ENCODE measurements at regions not wholly inside any gene's neighbourhood (a gene's known extent, or its start where the extent isn't known, plus 50 kb on each side); places are given as distances from the start of the nearest gene placed in this dataset.

GRCh38 chr10:129385600-129385999, 81.4 kb upstream of the MGMT start:
- peaks cover 8% of the 10 kb centered on the region for H3K27me3 Mint-ChIP-seq
- no peaks in the 10 kb centered on the region for H3K9me3 Mint-ChIP-seq
- no peaks in the 10 kb centered on the region for H3K36me3 Mint-ChIP-seq (ENCODE audit: low read depth)
- H3K27ac Mint-ChIP-seq = no peak overlapping the region
- no peak overlapping the region for H3K4me3 Mint-ChIP-seq
- DNase-seq = no peak
- no peaks in the 10 kb centered on the region for H3K4me1 Mint-ChIP-seq (ENCODE audit: low read depth)

GRCh38 chr10:129386415-129387257, 80.4 kb upstream of the MGMT start:
- peaks cover 8% of the 10 kb centered on the region for H3K27me3 Mint-ChIP-seq
- H3K36me3 Mint-ChIP-seq (ENCODE audit: low read depth) = no peaks in the 10 kb centered on the region
- H3K4me1 Mint-ChIP-seq (ENCODE audit: low read depth) = no peaks in the 10 kb centered on the region
- H3K4me3 Mint-ChIP-seq = no peak overlapping the region
- H3K27ac Mint-ChIP-seq = no peak overlapping the region
- no peaks in the 10 kb centered on the region for H3K9me3 Mint-ChIP-seq
- no peak for DNase-seq

GRCh38 chr10:129387258-129387525, 79.8 kb upstream of the MGMT start:
- H3K27me3 Mint-ChIP-seq = peaks cover 8% of the 10 kb centered on the region
- H3K4me3 Mint-ChIP-seq = no peak overlapping the region
- no peak overlapping the region for H3K27ac Mint-ChIP-seq
- DNase-seq = no peak
- H3K9me3 Mint-ChIP-seq = no peaks in the 10 kb centered on the region
- H3K4me1 Mint-ChIP-seq (ENCODE audit: low read depth) = no peaks in the 10 kb centered on the region
- no peaks in the 10 kb centered on the region for H3K36me3 Mint-ChIP-seq (ENCODE audit: low read depth)

GRCh38 chr10:129388435-129388834, 78.6 kb upstream of the MGMT start:
- no peak overlapping the region for H3K4me3 Mint-ChIP-seq
- no peak overlapping the region for H3K27ac Mint-ChIP-seq
- no peaks in the 10 kb centered on the region for H3K4me1 Mint-ChIP-seq (ENCODE audit: low read depth)
- no peaks in the 10 kb centered on the region for H3K9me3 Mint-ChIP-seq
- no peaks in the 10 kb centered on the region for H3K36me3 Mint-ChIP-seq (ENCODE audit: low read depth)
- DNase-seq = no peak
- peaks cover 6% of the 10 kb centered on the region for H3K27me3 Mint-ChIP-seq

GRCh38 chr10:129389194-129389593, 77.8 kb upstream of the MGMT start:
- DNase-seq = no peak
- Mint-ChIP-seq H3K36me3 (ENCODE audit: low read depth) (no peaks in the 10 kb centered on the region), H3K4me3 (no peak overlapping the region), H3K9me3 (no peaks in the 10 kb centered on the region), H3K4me1 (ENCODE audit: low read depth) (no peaks in the 10 kb centered on the region), H3K27me3 (peaks cover 2% of the 10 kb centered on the region), H3K27ac (no peak overlapping the region)

GRCh38 chr10:129390147-129390546, 76.9 kb upstream of the MGMT start:
- DNase-seq = no peak
- H3K27me3 Mint-ChIP-seq = no peaks in the 10 kb centered on the region
- no peaks in the 10 kb centered on the region for H3K9me3 Mint-ChIP-seq
- no peak overlapping the region for H3K4me3 Mint-ChIP-seq
- H3K36me3 Mint-ChIP-seq (ENCODE audit: low read depth) = no peaks in the 10 kb centered on the region
- H3K27ac Mint-ChIP-seq = no peak overlapping the region
- no peaks in the 10 kb centered on the region for H3K4me1 Mint-ChIP-seq (ENCODE audit: low read depth)

GRCh38 chr10:129390726-129391125, 76.3 kb upstream of the MGMT start:
- Mint-ChIP-seq H3K27me3 (no peaks in the 10 kb centered on the region), H3K36me3 (ENCODE audit: low read depth) (no peaks in the 10 kb centered on the region), H3K4me3 (no peak overlapping the region), H3K4me1 (ENCODE audit: low read depth) (no peaks in the 10 kb centered on the region), H3K27ac (no peak overlapping the region), H3K9me3 (no peaks in the 10 kb centered on the region)
- DNase-seq = no peak

- no peak for DNase-seq
- no peaks in the 10 kb centered on the region for H3K9me3 Mint-ChIP-seq
- H3K27me3 Mint-ChIP-seq = no peaks in the 10 kb centered on the region
- no peak overlapping the region for H3K4me3 Mint-ChIP-seq
- no peak overlapping the region for H3K27ac Mint-ChIP-seq
- no peaks in the 10 kb centered on the region for H3K4me1 Mint-ChIP-seq (ENCODE audit: low read depth)
- H3K36me3 Mint-ChIP-seq (ENCODE audit: low read depth) = no peaks in the 10 kb centered on the region
Measured at GRCh38 chr10:129391464-129391863, 75.6 kb upstream of the MGMT start.

- Mint-ChIP-seq H3K27me3 (peaks cover 3% of the 10 kb centered on the region), H3K9me3 (no peaks in the 10 kb centered on the region), H3K4me1 (ENCODE audit: low read depth) (no peaks in the 10 kb centered on the region), H3K36me3 (ENCODE audit: low read depth) (no peaks in the 10 kb centered on the region), H3K27ac (no peak overlapping the region), H3K4me3 (no peak overlapping the region)
- DNase-seq = no peak
Measured at GRCh38 chr10:129392855-129393254, 74.2 kb upstream of the MGMT start.

GRCh38 chr10:129393812-129394211, 73.2 kb upstream of the MGMT start:
- no peak for DNase-seq
- H3K4me3 Mint-ChIP-seq = no peak overlapping the region
- no peaks in the 10 kb centered on the region for H3K4me1 Mint-ChIP-seq (ENCODE audit: low read depth)
- no peak overlapping the region for H3K27ac Mint-ChIP-seq
- no peaks in the 10 kb centered on the region for H3K9me3 Mint-ChIP-seq
- H3K27me3 Mint-ChIP-seq = peaks cover 3% of the 10 kb centered on the region
- H3K36me3 Mint-ChIP-seq (ENCODE audit: low read depth) = no peaks in the 10 kb centered on the region

GRCh38 chr10:129394518-129395328, 72.3 kb upstream of the MGMT start:
- DNase-seq = no peak
- Mint-ChIP-seq H3K27ac (no peak overlapping the region), H3K27me3 (peaks cover 3% of the 10 kb centered on the region), H3K4me3 (no peak overlapping the region), H3K4me1 (ENCODE audit: low read depth) (no peaks in the 10 kb centered on the region), H3K36me3 (ENCODE audit: low read depth) (no peaks in the 10 kb centered on the region), H3K9me3 (no peaks in the 10 kb centered on the region)

- no peaks in the 10 kb centered on the region for H3K36me3 Mint-ChIP-seq (ENCODE audit: low read depth)
- no peak overlapping the region for H3K4me3 Mint-ChIP-seq
- no peak for DNase-seq
- H3K27me3 Mint-ChIP-seq = peaks cover 3% of the 10 kb centered on the region
- no peaks in the 10 kb centered on the region for H3K9me3 Mint-ChIP-seq
- no peaks in the 10 kb centered on the region for H3K4me1 Mint-ChIP-seq (ENCODE audit: low read depth)
- H3K27ac Mint-ChIP-seq = no peak overlapping the region
Measured at GRCh38 chr10:129396021-129396722, 70.9 kb upstream of the MGMT start.

- Mint-ChIP-seq H3K4me3 (no peak overlapping the region), H3K4me1 (ENCODE audit: low read depth) (no peaks in the 10 kb centered on the region), H3K27ac (no peak overlapping the region), H3K36me3 (ENCODE audit: low read depth) (no peaks in the 10 kb centered on the region), H3K27me3 (peaks cover 3% of the 10 kb centered on the region), H3K9me3 (no peaks in the 10 kb centered on the region)
- DNase-seq = no peak
Measured at GRCh38 chr10:129397198-129397974, 69.7 kb upstream of the MGMT start.

- Mint-ChIP-seq H3K4me1 (ENCODE audit: low read depth) (no peaks in the 10 kb centered on the region), H3K4me3 (no peak overlapping the region), H3K9me3 (no peaks in the 10 kb centered on the region), H3K27me3 (peaks cover 3% of the 10 kb centered on the region), H3K36me3 (ENCODE audit: low read depth) (no peaks in the 10 kb centered on the region), H3K27ac (no peak overlapping the region)
- DNase-seq = no peak
Measured at GRCh38 chr10:129398711-129399141, 68.3 kb upstream of the MGMT start.

Data from activated T-cell treated with anti-CD3 and anti-CD28 coated beads, Interleukin-2, amount 50 U/mL, for 24 hours (primary cell).